ENCODE measurements at regions not wholly inside any gene's neighbourhood (a gene's known extent, or its start where the extent isn't known, plus 50 kb on each side); places are given as distances from the start of the nearest gene placed in this dataset.

GRCh38 chr2:192735447-192735846 is 540.7 kb upstream of the TMEFF2 start:
- Mint-ChIP-seq H3K27me3 (ENCODE audit: unreplicated experiment) (no peaks in the 10 kb centered on the region), H3K9me3 (ENCODE audit: unreplicated experiment) (no peaks in the 10 kb centered on the region), H3K36me3 (ENCODE audit: unreplicated experiment) (no peaks in the 10 kb centered on the region), H3K4me1 (ENCODE audit: unreplicated experiment) (no peaks in the 10 kb centered on the region), H3K27ac (ENCODE audit: unreplicated experiment) (no peak overlapping the region), H3K4me3 (ENCODE audit: unreplicated experiment) (no peak overlapping the region)
- no peak for DNase-seq (ENCODE audit: extremely low spot score, unreplicated experiment)
- no peak for TF ChIP-seq CTCF (IDR thresholded peaks at IDR 0.05)

- no peaks in the 10 kb centered on the region for H3K4me1 Mint-ChIP-seq (ENCODE audit: unreplicated experiment)
- no peak for DNase-seq (ENCODE audit: extremely low spot score, unreplicated experiment)
- no peaks in the 10 kb centered on the region for H3K36me3 Mint-ChIP-seq (ENCODE audit: unreplicated experiment)
- peaks cover 4% of the 10 kb centered on the region for H3K27me3 Mint-ChIP-seq (ENCODE audit: unreplicated experiment)
- H3K9me3 Mint-ChIP-seq (ENCODE audit: unreplicated experiment): no peaks in the 10 kb centered on the region
- no peak for TF ChIP-seq CTCF (IDR thresholded peaks at IDR 0.05)
- H3K27ac Mint-ChIP-seq (ENCODE audit: unreplicated experiment): no peak overlapping the region
- H3K4me3 Mint-ChIP-seq (ENCODE audit: unreplicated experiment): no peak overlapping the region
Observed at GRCh38 chr2:192729369-192729768, 534.6 kb upstream of the TMEFF2 start.

GRCh38 chr2:192725991-192726390 is 531.3 kb upstream of the TMEFF2 start:
- no peaks in the 10 kb centered on the region for H3K36me3 Mint-ChIP-seq (ENCODE audit: unreplicated experiment)
- H3K4me3 Mint-ChIP-seq (ENCODE audit: unreplicated experiment): no peak overlapping the region
- peaks cover 4% of the 10 kb centered on the region for H3K27me3 Mint-ChIP-seq (ENCODE audit: unreplicated experiment)
- no peak overlapping the region for H3K27ac Mint-ChIP-seq (ENCODE audit: unreplicated experiment)
- no peak for TF ChIP-seq CTCF (IDR thresholded peaks at IDR 0.05)
- no peaks in the 10 kb centered on the region for H3K4me1 Mint-ChIP-seq (ENCODE audit: unreplicated experiment)
- no peaks in the 10 kb centered on the region for H3K9me3 Mint-ChIP-seq (ENCODE audit: unreplicated experiment)
- DNase-seq (ENCODE audit: extremely low spot score, unreplicated experiment): no peak

GRCh38 chr2:192719629-192720028 is 524.9 kb upstream of the TMEFF2 start:
- H3K4me3 Mint-ChIP-seq (ENCODE audit: unreplicated experiment): no peak overlapping the region
- H3K36me3 Mint-ChIP-seq (ENCODE audit: unreplicated experiment): no peaks in the 10 kb centered on the region
- TF ChIP-seq CTCF (IDR thresholded peaks at IDR 0.05): no peak
- no peaks in the 10 kb centered on the region for H3K4me1 Mint-ChIP-seq (ENCODE audit: unreplicated experiment)
- H3K9me3 Mint-ChIP-seq (ENCODE audit: unreplicated experiment): peaks cover 4% of the 10 kb centered on the region
- DNase-seq (ENCODE audit: extremely low spot score, unreplicated experiment): no peak
- H3K27ac Mint-ChIP-seq (ENCODE audit: unreplicated experiment): no peak overlapping the region
- H3K27me3 Mint-ChIP-seq (ENCODE audit: unreplicated experiment): no peaks in the 10 kb centered on the region

GRCh38 chr2:192718340-192718739 is 523.6 kb upstream of the TMEFF2 start:
- H3K27ac Mint-ChIP-seq (ENCODE audit: unreplicated experiment): no peak overlapping the region
- H3K4me1 Mint-ChIP-seq (ENCODE audit: unreplicated experiment): no peaks in the 10 kb centered on the region
- H3K27me3 Mint-ChIP-seq (ENCODE audit: unreplicated experiment): no peaks in the 10 kb centered on the region
- DNase-seq (ENCODE audit: extremely low spot score, unreplicated experiment): no peak
- no peaks in the 10 kb centered on the region for H3K36me3 Mint-ChIP-seq (ENCODE audit: unreplicated experiment)
- no peak for TF ChIP-seq CTCF (IDR thresholded peaks at IDR 0.05)
- no peak overlapping the region for H3K4me3 Mint-ChIP-seq (ENCODE audit: unreplicated experiment)
- H3K9me3 Mint-ChIP-seq (ENCODE audit: unreplicated experiment): peaks cover 4% of the 10 kb centered on the region

Measured in osteocyte (in vitro differentiated cells).